ENCODE measurements at regions not wholly inside any gene's neighbourhood (a gene's known extent, or its start where the extent isn't known, plus 50 kb on each side); places are given as distances from the start of the nearest gene placed in this dataset.

GRCh38 chr10:113225903-113226302 lies 275.9 kb downstream of the TCF7L2 start:
- TF ChIP-seq, protein P1, sequence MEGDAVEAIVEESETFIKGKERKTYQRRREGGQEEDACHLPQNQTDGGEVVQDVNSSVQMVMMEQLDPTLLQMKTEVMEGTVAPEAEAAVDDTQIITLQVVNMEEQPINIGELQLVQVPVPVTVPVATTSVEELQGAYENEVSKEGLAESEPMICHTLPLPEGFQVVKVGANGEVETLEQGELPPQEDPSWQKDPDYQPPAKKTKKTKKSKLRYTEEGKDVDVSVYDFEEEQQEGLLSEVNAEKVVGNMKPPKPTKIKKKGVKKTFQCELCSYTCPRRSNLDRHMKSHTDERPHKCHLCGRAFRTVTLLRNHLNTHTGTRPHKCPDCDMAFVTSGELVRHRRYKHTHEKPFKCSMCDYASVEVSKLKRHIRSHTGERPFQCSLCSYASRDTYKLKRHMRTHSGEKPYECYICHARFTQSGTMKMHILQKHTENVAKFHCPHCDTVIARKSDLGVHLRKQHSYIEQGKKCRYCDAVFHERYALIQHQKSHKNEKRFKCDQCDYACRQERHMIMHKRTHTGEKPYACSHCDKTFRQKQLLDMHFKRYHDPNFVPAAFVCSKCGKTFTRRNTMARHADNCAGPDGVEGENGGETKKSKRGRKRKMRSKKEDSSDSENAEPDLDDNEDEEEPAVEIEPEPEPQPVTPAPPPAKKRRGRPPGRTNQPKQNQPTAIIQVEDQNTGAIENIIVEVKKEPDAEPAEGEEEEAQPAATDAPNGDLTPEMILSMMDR (conservative IDR thresholded peaks at IDR 0.05; ENCODE audit: low read length): no peak
- no peak for TF ChIP-seq EZH2phosphoT487 (IDR thresholded peaks at IDR 0.05; ENCODE audit: borderline replicate concordance, low read depth, low read length)
